ENCODE measurements at regions not wholly inside any gene's neighbourhood (a gene's known extent, or its start where the extent isn't known, plus 50 kb on each side); places are given as distances from the start of the nearest gene placed in this dataset.

DNA sequence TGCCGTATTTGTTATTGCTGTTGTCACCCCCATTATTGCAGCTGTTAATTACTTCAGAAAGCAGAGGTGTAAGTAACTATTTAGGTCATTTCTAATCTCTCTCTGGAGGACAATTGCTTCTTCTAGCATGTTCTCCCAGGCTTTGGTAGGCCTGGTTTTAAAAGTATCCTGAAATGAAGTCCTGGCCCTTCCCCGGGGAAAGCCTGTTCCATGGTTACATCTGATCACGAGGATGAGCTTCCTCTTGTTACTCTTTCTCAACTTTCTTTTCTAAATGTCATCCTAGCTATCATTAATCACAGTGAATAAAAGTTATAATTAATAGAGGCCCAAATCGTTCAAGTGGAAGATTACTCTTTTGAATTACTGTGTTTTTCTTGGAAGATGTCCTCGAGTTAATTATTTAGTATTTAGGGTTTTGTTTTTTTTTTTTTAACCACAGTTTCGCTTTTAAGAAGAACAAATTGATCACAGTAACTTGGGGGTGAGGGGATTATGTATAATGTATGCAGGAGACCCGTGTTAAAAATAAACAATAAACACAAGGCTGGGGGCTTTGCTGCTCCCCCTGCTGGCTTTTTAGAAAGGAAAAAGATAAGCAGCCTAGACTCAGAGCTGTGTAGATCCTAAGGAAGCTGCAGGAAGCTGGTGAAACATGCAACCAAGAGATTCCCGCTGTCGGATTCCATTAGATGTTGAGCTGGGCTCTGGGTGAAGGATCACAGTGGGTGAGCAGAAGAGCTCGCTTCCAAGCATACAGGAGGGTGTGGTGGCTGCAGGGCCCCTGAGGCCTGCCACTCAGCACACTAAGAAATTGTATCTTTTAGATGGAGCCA lies 420.1 kb downstream of the FUT8 start:
- Histone ChIP-seq H3K36me3 (replicated peaks; ENCODE audit: insufficient read depth, low read length) (no peaks in the 10 kb centered on the region), H3K4me2 (ENCODE audit: low read depth, low read length) (no peak overlapping the region), H3K79me2 (ENCODE audit: low read length) (no peaks in the 10 kb centered on the region), H3K4me3 (ENCODE audit: low read length) (no peak overlapping the region), H4K20me1 (ENCODE audit: insufficient read depth, low read length) (no peaks in the 10 kb centered on the region), H3K27me3 (replicated peaks; ENCODE audit: insufficient read depth, low read length) (no peaks in the 10 kb centered on the region), H3K9ac (ENCODE audit: low read length) (no peak overlapping the region), H2AFZ (ENCODE audit: low read length) (no peak overlapping the region), H3K9me3 (replicated peaks; ENCODE audit: insufficient read depth, low read length) (no peaks in the 10 kb centered on the region), H3F3A (ENCODE audit: insufficient read depth, low read length) (no peaks in the 10 kb centered on the region), H3K4me1 (ENCODE audit: low read length) (no peaks in the 10 kb centered on the region), H3K27ac (ENCODE audit: low read length) (no peak overlapping the region), H3K9me2 (replicated peaks; ENCODE audit: insufficient read depth, low read length) (no peaks in the 10 kb centered on the region)
- no peak for TF ChIP-seq EZH2phosphoT487 (IDR thresholded peaks at IDR 0.05; ENCODE audit: low read length)
- peak; percentile 6; the same call in 1 of the 2 replicates for TF ChIP-seq CTCF (IDR thresholded peaks at IDR 0.05; ENCODE audit: low read length)
- no peak for TF ChIP-seq EZH2 (optimal IDR thresholded peaks at IDR 0.05; ENCODE audit: low read depth, low read length)
- no peak for DNase-seq

GRCh38 chr14:65833267-65833880 lies 420.8 kb downstream of the FUT8 start:
- no peaks in the 10 kb centered on the region for H3K9me2 ChIP-seq (replicated peaks; ENCODE audit: insufficient read depth, low read length)
- H4K20me1 ChIP-seq (ENCODE audit: insufficient read depth, low read length): no peaks in the 10 kb centered on the region
- H3K27me3 ChIP-seq (replicated peaks; ENCODE audit: insufficient read depth, low read length): no peaks in the 10 kb centered on the region
- TF ChIP-seq EZH2phosphoT487 (IDR thresholded peaks at IDR 0.05; ENCODE audit: low read length) (no peak), CTCF (IDR thresholded peaks at IDR 0.05; ENCODE audit: low read length) (no peak), EZH2 (optimal IDR thresholded peaks at IDR 0.05; ENCODE audit: low read depth, low read length) (no peak)
- H3K27ac ChIP-seq (ENCODE audit: low read length): no peak overlapping the region
- no peak overlapping the region for H3K9ac ChIP-seq (ENCODE audit: low read length)
- no peaks in the 10 kb centered on the region for H3K79me2 ChIP-seq (ENCODE audit: low read length)
- no peaks in the 10 kb centered on the region for H3K9me3 ChIP-seq (replicated peaks; ENCODE audit: insufficient read depth, low read length)
- no peak for DNase-seq
- H3K36me3 ChIP-seq (replicated peaks; ENCODE audit: insufficient read depth, low read length): no peaks in the 10 kb centered on the region
- no peaks in the 10 kb centered on the region for H3K4me1 ChIP-seq (ENCODE audit: low read length)
- H2AFZ ChIP-seq (ENCODE audit: low read length): no peak overlapping the region
- no peaks in the 10 kb centered on the region for H3F3A ChIP-seq (ENCODE audit: insufficient read depth, low read length)
- no peak overlapping the region for H3K4me3 ChIP-seq (ENCODE audit: low read length)
- no peak overlapping the region for H3K4me2 ChIP-seq (ENCODE audit: low read depth, low read length)

GRCh38 chr14:65834051-65834450 lies 421.5 kb downstream of the FUT8 start:
- Histone ChIP-seq H3K27ac (ENCODE audit: low read length) (no peak overlapping the region), H3K4me2 (ENCODE audit: low read depth, low read length) (no peak overlapping the region), H3K9me3 (replicated peaks; ENCODE audit: insufficient read depth, low read length) (no peaks in the 10 kb centered on the region), H3K4me1 (ENCODE audit: low read length) (no peaks in the 10 kb centered on the region), H3F3A (ENCODE audit: insufficient read depth, low read length) (no peaks in the 10 kb centered on the region), H3K9ac (ENCODE audit: low read length) (no peak overlapping the region), H2AFZ (ENCODE audit: low read length) (no peak overlapping the region), H3K79me2 (ENCODE audit: low read length) (no peaks in the 10 kb centered on the region), H3K36me3 (replicated peaks; ENCODE audit: insufficient read depth, low read length) (no peaks in the 10 kb centered on the region), H3K9me2 (replicated peaks; ENCODE audit: insufficient read depth, low read length) (no peaks in the 10 kb centered on the region), H4K20me1 (ENCODE audit: insufficient read depth, low read length) (no peaks in the 10 kb centered on the region), H3K4me3 (ENCODE audit: low read length) (no peak overlapping the region), H3K27me3 (replicated peaks; ENCODE audit: insufficient read depth, low read length) (no peaks in the 10 kb centered on the region)
- TF ChIP-seq EZH2phosphoT487 (IDR thresholded peaks at IDR 0.05; ENCODE audit: low read length): no peak
- TF ChIP-seq CTCF (IDR thresholded peaks at IDR 0.05; ENCODE audit: low read length): no peak
- TF ChIP-seq EZH2 (optimal IDR thresholded peaks at IDR 0.05; ENCODE audit: low read depth, low read length): no peak
- DNase-seq: no peak
